22Rv1 (cell line): ENCODE measurements at regions not wholly inside any gene's neighbourhood (a gene's known extent, or its start where the extent isn't known, plus 50 kb on each side); places are given as distances from the start of the nearest gene placed in this dataset.
"Not testable (repeated sequence)": the region's sequence is repeated elsewhere in the genome, so short reads cannot be mapped to it uniquely, and the experiment has no call there.

Experiments used
- H3K27ac ChIP-seq: fragments of 450-650 bp; 2 replicates; pipeline ENCODE4 v1.5.1; 2017
- CTCF ChIP-seq: fragments of 450-650 bp; IDR thresholded peaks from 2 replicates; pipeline ENCODE4 v1.5.1; 2017; ENCODE audit warnings: mild to moderate bottlenecking
- ZFX ChIP-seq: fragments of 450-650 bp; IDR thresholded peaks from 2 replicates; pipeline ENCODE4 v1.6.1; 2017; ENCODE audit warnings: antibody characterized with exemption, borderline replicate concordance

- TF ChIP-seq CTCF = no peak
- no peak overlapping the region for H3K27ac ChIP-seq
These were observed 80.3 kb downstream of the UFM1 start for GRCh38 chr13:38429916-38430315.

- TF ChIP-seq CTCF (no peak), ZFX (no peak)
- H3K27ac ChIP-seq = no peak overlapping the region
These were observed 81.1 kb downstream of the UFM1 start for GRCh38 chr13:38430796-38431195.

GRCh38 chr13:38440666-38441065, 91.0 kb downstream of the UFM1 start:
- TF ChIP-seq CTCF = no peak
- no peak for TF ChIP-seq ZFX
- no peak overlapping the region for H3K27ac ChIP-seq

- no peak overlapping the region for H3K27ac ChIP-seq
- TF ChIP-seq CTCF (no peak), ZFX (no peak)
These were observed 95.3 kb downstream of the UFM1 start for GRCh38 chr13:38444904-38445303.

GRCh38 chr13:38452656-38453055, 103.0 kb downstream of the UFM1 start:
- TF ChIP-seq ZFX (no peak), CTCF (no peak)
- no peak overlapping the region for H3K27ac ChIP-seq

GRCh38 chr13:38462605-38463004, 113.0 kb downstream of the UFM1 start:
- TF ChIP-seq CTCF (no peak), ZFX (no peak)
- no peak overlapping the region for H3K27ac ChIP-seq

GRCh38 chr13:38463048-38463447, 113.4 kb downstream of the UFM1 start:
- TF ChIP-seq ZFX = no peak
- no peak for TF ChIP-seq CTCF
- H3K27ac ChIP-seq = no peak overlapping the region

- not testable (repeated sequence) for H3K27ac ChIP-seq
These were observed 122.8 kb downstream of the UFM1 start for GRCh38 chr13:38472411-38472810.
